AG04449 (cell line): ENCODE measurements at regions not wholly inside any gene's neighbourhood (a gene's known extent, or its start where the extent isn't known, plus 50 kb on each side); places are given as distances from the start of the nearest gene placed in this dataset.

ENCODE experiments used
- CTCF ChIA-PET: fragments of 350-600 bp; formaldehyde crosslinking; extraction: SDS; loops from one replicate; lab custom pipeline; 2021; ENCODE audit warnings: antibody characterized with exemption; lab: Yijun Ruan, JAX
- POLR2A ChIA-PET: fragments of 400-600, 350-600 bp; formaldehyde crosslinking; extraction: SDS; loops from one replicate; lab custom pipeline; 2020; ENCODE audit warnings: antibody characterized with exemption, inconsistent platforms; lab: Yijun Ruan, JAX
- DNase-seq: peaks from one replicate; pipeline ENCODE4 v3.0.0-alpha.2; 2010; ENCODE audit warnings: low read depth, low spot score
- H3K4me3 ChIP-seq: 2 replicates; pipeline ENCODE4 v1.5.1; 2011; ENCODE audit warnings: low read depth, mild to moderate bottlenecking, control low read depth, low read length
- CTCF ChIP-seq: IDR thresholded peaks from one replicate; pipeline ENCODE4 v1.5.1; 2011; ENCODE audit warnings: mild to moderate bottlenecking, moderate library complexity, low read length, control low read depth, inconsistent platforms; ENCODE audit not compliant: insufficient read depth; ENCODE audit errors: missing control alignments

DNA sequence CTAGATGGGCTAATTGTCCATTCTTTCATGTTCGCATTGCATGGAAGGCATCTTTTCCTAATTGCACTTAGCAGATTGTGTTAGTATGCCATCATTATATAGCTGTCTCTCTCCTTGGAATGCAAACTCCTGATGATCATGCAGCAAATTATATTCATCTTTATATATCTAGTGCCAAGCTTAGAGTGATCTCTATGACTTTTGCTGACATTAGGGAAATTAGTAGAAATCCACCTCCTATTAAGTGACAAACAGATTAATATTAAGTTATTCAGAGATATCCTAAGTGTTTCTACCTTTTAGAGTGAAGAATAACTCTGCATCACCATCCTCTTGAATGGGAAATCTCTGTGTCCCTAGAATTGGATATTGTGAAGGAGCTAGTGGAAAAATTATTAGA, 185.6 kb downstream of the FOXG1 start:
- DNase-seq = no peak
- no peak overlapping the region for H3K4me3 ChIP-seq
- no peak for TF ChIP-seq CTCF
- POLR2A ChIA-PET = no interaction called here
- CTCF ChIA-PET = no interaction called here

GRCh38 chr14:28952666-28953065, 186.1 kb downstream of the FOXG1 start:
- no peak for TF ChIP-seq CTCF
- DNase-seq = no peak
- H3K4me3 ChIP-seq = no peak overlapping the region
- ChIA-PET POLR2A (no interaction called here), CTCF (no interaction called here)

- POLR2A ChIA-PET = no interaction called here
- no peak for TF ChIP-seq CTCF
- CTCF ChIA-PET = no interaction called here
- DNase-seq = no peak
- H3K4me3 ChIP-seq = no peak overlapping the region
Observed at GRCh38 chr14:28953973-28954372, 187.4 kb downstream of the FOXG1 start.

GRCh38 chr14:28966416-28967233, 200.0 kb downstream of the FOXG1 start:
- H3K4me3 ChIP-seq = no peak overlapping the region
- TF ChIP-seq CTCF = no peak
- DNase-seq = no peak
- ChIA-PET CTCF (no interaction called here), POLR2A (no interaction called here)

GRCh38 chr14:28975084-28975483, 208.5 kb downstream of the FOXG1 start:
- DNase-seq = no peak
- no peak for TF ChIP-seq CTCF
- POLR2A ChIA-PET = no interaction called here
- CTCF ChIA-PET = no interaction called here
- no peak overlapping the region for H3K4me3 ChIP-seq

DNA sequence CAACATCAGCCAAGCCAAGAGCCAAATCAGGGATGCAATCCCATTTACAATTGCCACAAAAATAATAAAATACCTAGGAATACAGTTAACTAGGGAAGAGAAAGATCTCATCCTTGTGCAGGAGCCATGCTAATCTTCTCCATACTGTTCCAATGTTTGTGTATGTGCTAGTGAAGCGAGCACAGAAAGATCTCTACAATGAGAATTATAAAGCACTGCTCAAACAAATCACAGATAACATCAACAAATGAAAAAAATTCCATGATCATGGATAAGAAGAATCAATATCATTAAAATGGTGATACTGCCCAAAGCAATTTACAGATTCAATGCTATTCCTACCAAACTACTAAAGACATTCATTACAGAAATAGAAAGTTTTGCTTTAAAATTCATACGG, 215.6 kb downstream of the FOXG1 start:
- no peak for TF ChIP-seq CTCF
- DNase-seq = no peak
- ChIA-PET CTCF (no interaction called here), POLR2A (no interaction called here)
- H3K4me3 ChIP-seq = no peak overlapping the region
